SK-N-MC (cell line): ENCODE measurements at regions not wholly inside any gene's neighbourhood (a gene's known extent, or its start where the extent isn't known, plus 50 kb on each side); places are given as distances from the start of the nearest gene placed in this dataset.

ENCODE experiments used
- EZH2 ChIP-seq: fragments of 200-600 bp; sonication (generic); IDR thresholded peaks from one replicate; pipeline ENCODE4 v1.6.1; 2017; ENCODE audit warnings: antibody characterized with exemption
- FOXP2 ChIP-seq: optimal IDR thresholded peaks from 2 replicates; pipeline ENCODE3; 2011; ENCODE audit warnings: mild to moderate bottlenecking, moderate library complexity; ENCODE audit not compliant: insufficient read depth; ENCODE audit errors: extremely low read length, control extremely low read depth

DNA sequence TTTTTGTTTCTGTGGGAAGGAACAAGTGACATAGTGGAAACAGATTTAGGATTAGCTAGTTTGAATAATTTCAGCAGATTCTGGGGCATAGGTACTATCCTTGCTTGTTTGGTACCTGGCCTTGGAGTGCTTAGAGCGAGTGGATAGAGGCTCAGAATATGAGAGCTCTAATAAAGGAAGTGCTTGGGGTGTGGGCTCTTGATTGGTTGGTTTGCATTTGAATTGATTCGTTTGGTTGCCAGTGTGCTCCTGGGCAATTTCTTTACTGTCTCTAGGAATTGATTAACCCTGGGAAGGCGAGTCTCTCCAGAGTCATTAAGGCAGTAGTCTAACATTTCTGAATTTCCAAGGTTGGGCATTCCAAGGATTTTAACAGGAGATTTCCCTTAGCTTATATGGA lies 98.0 kb downstream of the DTWD1 start:
- TF ChIP-seq EZH2 (no peak), FOXP2 (no peak)
